ENCODE measurements at regions not wholly inside any gene's neighbourhood (a gene's known extent, or its start where the extent isn't known, plus 50 kb on each side); places are given as distances from the start of the nearest gene placed in this dataset.

- Histone ChIP-seq H3K4me3 (replicated peaks; ENCODE audit: low read depth, low read length) (no peak overlapping the region), H3K36me3 (ENCODE audit: control insufficient read depth, insufficient read depth, low read length) (no peaks in the 10 kb centered on the region), H3K27me3 (replicated peaks; ENCODE audit: control insufficient read depth, insufficient read depth, low read length) (no peaks in the 10 kb centered on the region)
- TF ChIP-seq CTCF (IDR thresholded peaks at IDR 0.05; ENCODE audit: insufficient read depth, low read length, poor library complexity, severe bottlenecking) = no peak
- DNase-seq (ENCODE audit: extremely low read depth, insufficient read length) = no peak
Measured at GRCh38 chr4:148984951-148985350, 542.7 kb upstream of the NR3C2 start.

- no peak for DNase-seq (ENCODE audit: extremely low read depth, insufficient read length)
- TF ChIP-seq CTCF (IDR thresholded peaks at IDR 0.05; ENCODE audit: insufficient read depth, low read length, poor library complexity, severe bottlenecking) = no peak
- Histone ChIP-seq H3K4me3 (replicated peaks; ENCODE audit: low read depth, low read length) (no peak overlapping the region), H3K36me3 (ENCODE audit: control insufficient read depth, insufficient read depth, low read length) (no peaks in the 10 kb centered on the region), H3K27me3 (replicated peaks; ENCODE audit: control insufficient read depth, insufficient read depth, low read length) (no peaks in the 10 kb centered on the region)
Measured at GRCh38 chr4:148982200-148982599, 540.0 kb upstream of the NR3C2 start.

- Histone ChIP-seq H3K36me3 (ENCODE audit: control insufficient read depth, insufficient read depth, low read length) (no peaks in the 10 kb centered on the region), H3K27me3 (replicated peaks; ENCODE audit: control insufficient read depth, insufficient read depth, low read length) (no peaks in the 10 kb centered on the region), H3K4me3 (replicated peaks; ENCODE audit: low read depth, low read length) (no peak overlapping the region)
- no peak for DNase-seq (ENCODE audit: extremely low read depth, insufficient read length)
- TF ChIP-seq CTCF (IDR thresholded peaks at IDR 0.05; ENCODE audit: insufficient read depth, low read length, poor library complexity, severe bottlenecking) = no peak
Measured at GRCh38 chr4:148980782-148981480, 538.7 kb upstream of the NR3C2 start.

GRCh38 chr4:148978301-148978700, 536.1 kb upstream of the NR3C2 start:
- TF ChIP-seq CTCF (IDR thresholded peaks at IDR 0.05; ENCODE audit: insufficient read depth, low read length, poor library complexity, severe bottlenecking) = no peak

GRCh38 chr4:148975464-148975863, 533.2 kb upstream of the NR3C2 start:
- no peak overlapping the region for H3K4me3 ChIP-seq (replicated peaks; ENCODE audit: low read depth, low read length)
- H3K27me3 ChIP-seq (replicated peaks; ENCODE audit: control insufficient read depth, insufficient read depth, low read length) = no peaks in the 10 kb centered on the region
- TF ChIP-seq CTCF (IDR thresholded peaks at IDR 0.05; ENCODE audit: insufficient read depth, low read length, poor library complexity, severe bottlenecking) = no peak
- no peaks in the 10 kb centered on the region for H3K36me3 ChIP-seq (ENCODE audit: control insufficient read depth, insufficient read depth, low read length)
- DNase-seq (ENCODE audit: extremely low read depth, insufficient read length) = no peak

More at GRCh38 chr4:148978301-148978700, 536.1 kb upstream of the NR3C2 start:
- DNase-seq (ENCODE audit: extremely low read depth, insufficient read length) = no peak
- Histone ChIP-seq H3K4me3 (replicated peaks; ENCODE audit: low read depth, low read length) (no peak overlapping the region), H3K27me3 (replicated peaks; ENCODE audit: control insufficient read depth, insufficient read depth, low read length) (no peaks in the 10 kb centered on the region), H3K36me3 (ENCODE audit: control insufficient read depth, insufficient read depth, low read length) (no peaks in the 10 kb centered on the region)

GRCh38 chr4:148965080-148965479, 522.9 kb upstream of the NR3C2 start:
- DNase-seq (ENCODE audit: extremely low read depth, insufficient read length) = no peak
- TF ChIP-seq CTCF (IDR thresholded peaks at IDR 0.05; ENCODE audit: insufficient read depth, low read length, poor library complexity, severe bottlenecking) = no peak
- Histone ChIP-seq H3K36me3 (ENCODE audit: control insufficient read depth, insufficient read depth, low read length) (no peaks in the 10 kb centered on the region), H3K4me3 (replicated peaks; ENCODE audit: low read depth, low read length) (no peak overlapping the region), H3K27me3 (replicated peaks; ENCODE audit: control insufficient read depth, insufficient read depth, low read length) (no peaks in the 10 kb centered on the region; the same call in 1 of the 2 replicates)
